GM10248 (cell line): ENCODE measurements at regions not wholly inside any gene's neighbourhood (a gene's known extent, or its start where the extent isn't known, plus 50 kb on each side); places are given as distances from the start of the nearest gene placed in this dataset.

Source experiments
- CTCF ChIA-PET: fragments of 300-600 bp; sonication (Branson Sonifier 250); formaldehyde crosslinking; extraction: SDS; loops from one replicate; lab custom pipeline; 2021; ENCODE audit warnings: antibody characterized with exemption; lab: Yijun Ruan, JAX
- POLR2A ChIA-PET: fragments of 350-650 bp; sonication (Branson Sonifier 250); formaldehyde crosslinking; extraction: SDS; loops from one replicate; lab custom pipeline; 2020; ENCODE audit warnings: antibody characterized with exemption; lab: Yijun Ruan, JAX
- DNase-seq: peaks from one replicate; pipeline ENCODE4 v3.0.0; 2012; ENCODE audit errors: extremely low spot score
- TF ChIP-seq, protein P1 (sequence below): IDR thresholded peaks from 2 replicates; pipeline ENCODE4 v1.5.1; 2012; ENCODE audit warnings: mild to moderate bottlenecking, low read depth; ENCODE audit errors: extremely low read depth, missing control alignments, control extremely low read depth

DNA sequence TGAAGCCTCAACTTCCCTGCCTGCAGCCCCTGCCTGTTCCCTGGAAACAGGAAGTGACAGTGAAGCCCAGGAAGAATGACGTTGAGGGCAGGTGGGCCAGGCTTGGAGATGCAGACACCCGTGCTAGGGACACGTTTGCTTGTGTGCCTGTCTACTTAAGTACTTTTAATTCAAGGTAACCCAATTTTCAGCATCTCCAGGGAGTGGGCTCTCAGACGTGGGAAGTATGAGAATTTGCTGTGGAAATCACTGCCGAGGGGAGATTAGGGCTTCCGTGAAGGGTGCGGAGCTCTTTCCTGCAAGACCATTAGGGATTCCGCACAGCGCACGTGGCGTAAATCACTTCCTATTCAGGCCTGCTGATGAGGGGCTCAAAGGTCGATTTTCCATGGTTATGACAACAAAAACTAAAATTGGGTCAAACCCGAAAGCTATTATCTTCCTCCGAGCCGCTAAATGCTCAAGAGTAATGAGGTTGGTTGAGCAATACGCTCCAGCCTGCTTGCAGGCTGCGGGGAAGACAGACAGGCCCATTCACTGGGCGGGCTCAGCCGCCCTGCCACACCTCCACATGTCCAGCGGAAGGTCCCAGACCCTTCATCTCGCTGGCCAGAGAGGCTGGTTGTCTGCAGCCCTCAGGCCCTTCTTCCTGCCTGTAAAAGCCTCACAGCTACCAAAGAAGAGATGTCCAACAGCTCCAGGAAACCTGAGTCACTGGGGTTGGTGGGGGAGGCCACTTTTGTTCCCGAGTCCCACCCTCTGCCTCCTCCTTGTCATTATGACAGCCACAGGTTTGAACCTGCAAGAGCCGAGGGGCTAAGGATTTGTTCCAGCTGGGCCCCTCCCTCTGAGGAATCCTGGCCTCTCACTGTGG lies 109.9 kb downstream of the RBFOX3 start:
- ChIA-PET POLR2A (no interaction called here), CTCF (no interaction called here)
- no peak for DNase-seq

DNA sequence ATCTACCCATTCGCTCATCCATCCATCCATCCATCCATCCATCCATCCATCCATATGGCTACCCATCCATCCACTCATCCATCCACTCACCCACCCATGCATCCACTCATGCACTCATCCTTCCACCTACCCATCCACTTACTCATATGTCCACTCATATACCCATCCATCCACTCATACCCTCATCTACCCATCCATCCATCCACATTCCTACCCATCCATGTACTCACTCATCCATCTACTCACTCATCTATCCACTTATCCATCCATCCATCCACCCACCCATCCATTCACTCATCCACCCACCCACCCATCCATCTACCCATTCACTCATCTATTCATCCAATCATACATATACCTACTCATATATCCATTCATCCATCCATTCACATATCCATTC lies 112.0 kb downstream of the RBFOX3 start:
- ChIA-PET CTCF (no interaction called here), POLR2A (no interaction called here)
- no peak for DNase-seq
- TF ChIP-seq, protein P1, sequence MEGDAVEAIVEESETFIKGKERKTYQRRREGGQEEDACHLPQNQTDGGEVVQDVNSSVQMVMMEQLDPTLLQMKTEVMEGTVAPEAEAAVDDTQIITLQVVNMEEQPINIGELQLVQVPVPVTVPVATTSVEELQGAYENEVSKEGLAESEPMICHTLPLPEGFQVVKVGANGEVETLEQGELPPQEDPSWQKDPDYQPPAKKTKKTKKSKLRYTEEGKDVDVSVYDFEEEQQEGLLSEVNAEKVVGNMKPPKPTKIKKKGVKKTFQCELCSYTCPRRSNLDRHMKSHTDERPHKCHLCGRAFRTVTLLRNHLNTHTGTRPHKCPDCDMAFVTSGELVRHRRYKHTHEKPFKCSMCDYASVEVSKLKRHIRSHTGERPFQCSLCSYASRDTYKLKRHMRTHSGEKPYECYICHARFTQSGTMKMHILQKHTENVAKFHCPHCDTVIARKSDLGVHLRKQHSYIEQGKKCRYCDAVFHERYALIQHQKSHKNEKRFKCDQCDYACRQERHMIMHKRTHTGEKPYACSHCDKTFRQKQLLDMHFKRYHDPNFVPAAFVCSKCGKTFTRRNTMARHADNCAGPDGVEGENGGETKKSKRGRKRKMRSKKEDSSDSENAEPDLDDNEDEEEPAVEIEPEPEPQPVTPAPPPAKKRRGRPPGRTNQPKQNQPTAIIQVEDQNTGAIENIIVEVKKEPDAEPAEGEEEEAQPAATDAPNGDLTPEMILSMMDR, result no peak

More for the DNA sequence above, 109.9 kb downstream of the RBFOX3 start:
- TF ChIP-seq, protein P1, result no peak

DNA sequence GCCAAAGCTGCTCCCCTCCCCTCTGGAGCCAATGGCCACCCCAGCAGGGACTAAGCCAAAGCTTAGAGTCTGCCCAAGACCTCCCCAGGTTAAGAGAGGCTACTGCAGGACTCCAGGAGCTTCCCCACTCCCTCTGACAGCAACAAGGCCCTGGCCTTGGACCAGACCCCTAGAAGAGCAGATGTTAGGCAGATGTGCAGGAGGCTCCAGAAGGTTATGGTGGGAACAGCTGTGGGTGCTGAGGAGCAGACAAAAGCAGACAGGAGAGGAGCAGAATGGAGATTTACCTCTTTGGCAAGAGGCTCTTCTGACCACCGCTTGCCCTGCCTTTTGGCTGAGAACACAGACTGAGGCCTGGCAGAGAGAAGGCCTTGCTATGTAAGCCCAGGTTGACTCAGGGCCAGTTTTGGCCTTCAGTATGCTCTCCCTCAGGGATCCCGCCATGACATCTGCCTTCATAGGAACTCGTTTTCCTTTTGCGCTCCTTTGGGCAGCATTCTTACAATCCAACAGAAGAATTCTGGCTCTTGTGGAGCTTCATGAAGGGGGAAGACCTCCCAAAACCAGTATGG lies 113.0 kb downstream of the RBFOX3 start:
- ChIA-PET POLR2A (no interaction called here), CTCF (interaction anchor here (1.3 kb wide), 1 partner anchor 11 kb away, joined by 4 read pairs; no protein-coding TSS in a partner anchor)
- TF ChIP-seq, protein P1, result no peak
- DNase-seq, result no peak

DNA sequence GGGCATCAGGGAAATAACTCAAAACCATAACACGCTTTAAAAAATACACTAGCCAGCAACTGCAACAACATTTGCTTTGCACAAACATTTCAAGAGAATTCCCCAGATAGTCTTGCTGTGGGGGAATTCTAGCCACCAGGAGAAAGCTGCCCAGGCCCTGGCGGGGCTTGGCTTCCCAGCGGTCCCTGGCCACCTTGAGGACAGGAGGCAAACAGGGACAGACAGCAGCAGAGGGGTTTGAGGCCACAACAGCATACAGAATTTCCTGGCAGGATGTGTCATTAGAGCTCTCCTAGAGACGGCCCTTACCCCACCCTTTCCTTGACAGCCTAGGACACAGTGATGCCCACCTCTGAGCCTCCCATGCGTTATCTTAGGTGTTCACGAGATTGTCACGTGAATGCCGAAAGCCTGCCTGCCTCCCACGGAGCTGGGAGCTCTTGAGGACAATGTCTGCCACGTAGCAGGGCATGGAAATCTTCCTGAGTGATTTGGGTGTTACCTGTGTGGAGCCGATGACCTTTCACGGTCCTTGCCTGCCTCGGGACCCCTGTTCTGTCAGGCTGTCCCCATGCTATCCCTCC lies 114.3 kb downstream of the RBFOX3 start:
- ChIA-PET CTCF (no interaction called here), POLR2A (no interaction called here)
- no peak for DNase-seq
- TF ChIP-seq, protein P1, result no peak

DNA sequence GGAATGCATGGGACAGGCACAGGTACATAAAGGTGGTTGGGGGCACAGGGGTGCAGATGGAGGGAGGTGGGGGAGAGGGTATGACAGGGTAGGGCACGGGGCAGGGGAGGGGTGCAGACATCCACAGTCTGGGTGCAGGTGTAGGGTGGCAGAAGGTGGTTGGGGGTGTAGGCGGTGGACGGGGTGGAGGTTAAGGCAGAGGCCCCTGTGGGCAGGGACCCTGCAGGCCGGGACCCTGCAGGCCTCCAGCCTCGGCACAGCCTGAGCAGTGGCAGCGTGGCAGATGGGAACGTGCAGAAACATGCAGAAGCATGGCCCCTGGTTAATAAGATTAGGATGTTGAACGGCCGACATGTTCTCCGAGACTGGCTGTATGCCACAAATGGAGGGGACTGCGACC lies 115.2 kb downstream of the RBFOX3 start:
- DNase-seq, result no peak
- TF ChIP-seq, protein P1, result no peak
- CTCF ChIA-PET, result no interaction called here
- POLR2A ChIA-PET, result no interaction called here

DNA sequence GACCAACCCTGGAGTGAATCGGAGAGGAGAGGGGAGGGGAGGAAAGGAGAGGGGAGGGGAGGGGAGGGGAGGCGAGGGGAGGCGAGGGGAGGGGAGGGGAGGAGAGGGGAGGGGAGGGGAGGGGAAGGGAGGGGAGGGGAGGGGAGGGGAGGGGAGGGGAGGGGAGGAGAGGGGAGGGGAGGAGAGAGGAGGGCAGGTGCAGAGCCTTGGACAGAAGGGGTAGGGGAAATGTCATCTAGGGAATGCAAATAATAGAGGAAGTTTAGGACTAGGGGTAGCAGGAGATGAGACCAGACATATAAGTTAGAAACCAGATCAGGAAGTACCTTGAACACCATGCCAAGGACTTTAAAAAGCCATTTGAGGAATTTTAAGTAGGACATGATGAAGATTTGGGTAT lies 119.8 kb downstream of the RBFOX3 start:
- ChIA-PET POLR2A (no interaction called here), CTCF (no interaction called here)
- DNase-seq, result no peak
- TF ChIP-seq, protein P1, result no peak
